AG09309 (cell line): ENCODE measurements at regions not wholly inside any gene's neighbourhood (a gene's known extent, or its start where the extent isn't known, plus 50 kb on each side); places are given as distances from the start of the nearest gene placed in this dataset.
"Not testable (repeated sequence)": the region's sequence is repeated elsewhere in the genome, so short reads cannot be mapped to it uniquely, and the experiment has no call there.

Experiments used
- DNase-seq: peaks from one replicate; pipeline ENCODE4 v3.0.0-alpha.2; 2010; ENCODE audit warnings: low read depth
- H3K4me3 ChIP-seq: 2 replicates; pipeline ENCODE4 v1.5.1; 2011; ENCODE audit warnings: mild to moderate bottlenecking, low read depth, low read length, moderate library complexity; ENCODE audit not compliant: control insufficient read depth
- CTCF ChIP-seq: IDR thresholded peaks from 2 replicates; pipeline ENCODE4 v1.5.1; 2011; ENCODE audit warnings: mild to moderate bottlenecking, low read depth, low read length, inconsistent platforms; ENCODE audit not compliant: insufficient read depth, control insufficient read depth; ENCODE audit errors: missing control alignments

GRCh38 chr1:91604632-91605031 lies 104.0 kb downstream of the CDC7 start:
- TF ChIP-seq CTCF = no peak
- DNase-seq = no peak

GRCh38 chr1:91605566-91605965 lies 104.9 kb downstream of the CDC7 start:
- no peak for TF ChIP-seq CTCF
- H3K4me3 ChIP-seq = no peak overlapping the region
- no peak for DNase-seq

More at GRCh38 chr1:91604632-91605031, 104.0 kb downstream of the CDC7 start:
- H3K4me3 ChIP-seq = no peak overlapping the region

GRCh38 chr1:91606546-91607078 lies 106.0 kb downstream of the CDC7 start:
- DNase-seq = no peak
- H3K4me3 ChIP-seq = no peak overlapping the region
- TF ChIP-seq CTCF = no peak

- not testable (repeated sequence) for DNase-seq, H3K4me3 ChIP-seq
Measured at GRCh38 chr1:91607686-91608085, 107.0 kb downstream of the CDC7 start.

GRCh38 chr1:91608876-91609275 lies 108.2 kb downstream of the CDC7 start:
- no peak for TF ChIP-seq CTCF
- H3K4me3 ChIP-seq = no peak overlapping the region
- DNase-seq = peak; percentile 31

GRCh38 chr1:91609551-91609950 lies 108.9 kb downstream of the CDC7 start:
- H3K4me3 ChIP-seq = no peak overlapping the region
- no peak for TF ChIP-seq CTCF
- DNase-seq = no peak

- no peak for DNase-seq
- no peak for TF ChIP-seq CTCF
- H3K4me3 ChIP-seq = no peak overlapping the region
Measured at GRCh38 chr1:91610102-91610501, 109.5 kb downstream of the CDC7 start.
